GM21447 (cell line): ENCODE measurements at regions not wholly inside any gene's neighbourhood (a gene's known extent, or its start where the extent isn't known, plus 50 kb on each side); places are given as distances from the start of the nearest gene placed in this dataset.
"Not testable (repeated sequence)": the region's sequence is repeated elsewhere in the genome, so short reads cannot be mapped to it uniquely, and the experiment has no call there.

ENCODE experiments used
- ATAC-seq: cut with Tn5 transposase; IDR thresholded peaks from one replicate; pipeline ENCODE4 v1.9.1; 2021; ENCODE audit not compliant: unreplicated experiment

DNA sequence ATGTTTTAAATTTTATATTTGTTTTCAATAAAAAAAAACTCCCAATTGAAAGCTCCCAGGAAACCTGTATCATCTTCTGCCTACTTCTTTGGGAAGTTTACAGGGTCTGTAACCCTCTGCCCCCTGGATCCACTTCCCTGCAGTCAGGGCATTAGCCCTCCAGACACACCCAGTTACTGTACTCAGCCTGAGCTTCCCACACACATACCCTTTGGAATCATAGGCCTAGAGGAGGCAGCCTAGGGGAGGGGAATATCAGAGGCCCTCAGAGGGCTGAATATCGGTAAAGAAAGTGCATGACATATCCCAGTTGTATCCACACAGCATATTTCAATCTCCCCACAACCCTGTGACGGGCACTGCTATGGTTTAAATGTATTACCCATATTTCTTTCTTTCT, 56.2 kb upstream of the TFPI start:
- not testable (repeated sequence) for ATAC-seq

DNA sequence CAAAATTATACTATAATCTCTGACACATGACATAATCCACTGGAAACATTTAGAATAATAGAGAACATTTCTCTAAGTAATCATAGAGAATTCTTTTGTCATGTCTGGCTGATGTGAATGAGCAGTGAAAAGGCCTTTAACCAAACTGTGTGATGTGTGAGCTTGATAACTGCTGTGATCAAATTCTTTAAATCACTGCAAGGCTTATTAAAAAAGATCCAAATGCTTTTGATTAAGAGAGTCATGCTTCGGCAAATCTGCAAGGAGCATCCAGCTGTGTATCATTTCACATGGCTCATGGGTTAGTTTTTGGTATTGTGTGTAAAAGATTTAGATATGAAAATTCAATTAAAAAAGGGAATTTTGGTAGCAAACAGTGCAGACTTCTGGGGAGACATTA, 58.6 kb upstream of the TFPI start:
- no peak for ATAC-seq

DNA sequence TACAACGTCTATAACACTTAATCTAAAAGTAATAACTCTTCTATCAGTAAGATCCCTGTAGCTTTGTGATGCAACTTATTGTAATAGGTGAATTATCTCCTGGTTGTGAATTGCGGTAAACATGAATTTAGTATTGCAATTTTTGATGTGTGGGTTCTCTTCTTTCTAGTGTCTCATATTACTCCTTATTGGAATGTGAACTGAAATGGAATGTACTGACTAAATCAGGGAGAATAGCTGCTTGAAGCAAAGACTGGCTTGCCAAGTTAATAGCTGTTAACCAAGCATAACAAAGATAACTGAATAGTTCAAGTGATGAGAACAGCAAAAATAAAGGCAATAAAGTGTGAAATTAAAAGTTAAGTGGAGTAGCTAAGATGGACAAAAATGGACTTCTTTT, 60.5 kb upstream of the TFPI start:
- no peak for ATAC-seq

DNA sequence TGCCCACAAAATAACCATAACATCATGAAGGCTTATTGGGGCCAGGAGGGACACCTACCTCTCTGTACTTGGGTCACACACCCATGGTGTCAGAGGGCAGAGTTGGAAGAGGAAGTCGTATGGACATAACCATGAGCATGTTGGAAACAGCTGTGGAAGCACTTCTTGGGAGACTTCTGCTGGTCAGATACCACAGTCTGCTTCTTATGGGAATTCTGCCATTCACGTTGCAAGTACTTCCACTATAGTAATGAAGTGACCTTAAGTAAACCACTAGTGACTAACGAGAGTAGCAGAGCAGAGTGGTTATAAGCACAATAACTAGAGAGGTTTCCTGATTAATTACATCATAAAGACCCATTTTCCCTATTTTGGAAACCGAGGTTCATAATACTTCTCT, 61.1 kb upstream of the TFPI start:
- no peak for ATAC-seq

DNA sequence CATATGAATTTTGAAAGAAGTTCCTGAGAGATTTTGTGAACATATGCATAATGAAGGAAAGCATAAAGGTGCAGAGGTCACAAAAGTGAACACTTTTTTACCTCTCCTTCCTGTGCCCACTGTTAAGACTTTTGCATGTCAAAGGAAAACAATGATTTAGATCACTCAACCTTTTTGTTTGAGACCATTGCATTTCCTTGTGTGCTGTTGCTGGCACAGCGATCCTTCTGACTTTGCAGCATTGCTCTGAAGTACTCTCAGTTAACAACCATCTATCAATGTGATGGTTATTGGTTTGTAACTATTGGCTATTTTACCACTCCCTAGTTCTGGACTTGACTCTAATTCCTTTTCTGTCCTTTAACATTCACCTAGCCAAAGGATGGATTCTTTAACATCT, 61.7 kb upstream of the TFPI start:
- no peak for ATAC-seq

DNA sequence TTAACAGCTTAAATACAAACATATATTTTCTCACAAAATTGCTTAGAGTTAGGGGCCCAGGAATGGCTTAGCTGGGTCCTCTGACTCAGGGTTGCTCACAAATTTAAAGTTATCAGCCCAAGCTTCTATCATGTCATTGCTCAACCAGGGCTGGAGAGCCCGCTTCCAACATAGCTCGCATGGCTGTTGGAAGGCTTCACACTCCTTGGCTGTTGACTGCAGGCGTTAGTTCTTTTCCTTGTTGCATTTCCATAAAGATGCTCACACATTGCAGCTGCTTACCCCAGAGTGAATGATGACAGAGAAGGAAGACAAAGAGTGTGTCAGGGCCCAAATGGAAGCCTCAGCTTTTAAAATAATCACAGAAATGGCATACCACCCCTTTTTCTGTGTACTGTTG, 62.9 kb upstream of the TFPI start:
- ATAC-seq: no peak

DNA sequence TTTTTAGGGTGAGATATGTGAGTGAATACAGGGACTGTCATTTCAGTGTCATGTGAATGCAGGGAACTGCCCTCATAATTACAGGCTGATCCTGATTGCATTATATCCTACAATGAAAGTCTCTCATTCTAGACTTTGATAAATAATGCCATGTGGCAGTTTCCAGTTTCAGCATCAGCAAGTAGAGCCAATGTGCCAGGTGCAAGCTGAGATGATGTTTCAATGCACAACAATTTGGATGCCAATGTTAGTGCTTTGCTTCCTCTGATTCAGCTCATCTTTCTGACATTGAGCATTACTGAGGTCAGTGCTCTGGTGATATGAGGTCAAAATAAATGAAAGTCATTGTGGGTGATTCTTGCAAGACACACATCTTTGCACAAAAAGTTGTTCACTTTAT, 63.7 kb upstream of the TFPI start:
- no peak for ATAC-seq

DNA sequence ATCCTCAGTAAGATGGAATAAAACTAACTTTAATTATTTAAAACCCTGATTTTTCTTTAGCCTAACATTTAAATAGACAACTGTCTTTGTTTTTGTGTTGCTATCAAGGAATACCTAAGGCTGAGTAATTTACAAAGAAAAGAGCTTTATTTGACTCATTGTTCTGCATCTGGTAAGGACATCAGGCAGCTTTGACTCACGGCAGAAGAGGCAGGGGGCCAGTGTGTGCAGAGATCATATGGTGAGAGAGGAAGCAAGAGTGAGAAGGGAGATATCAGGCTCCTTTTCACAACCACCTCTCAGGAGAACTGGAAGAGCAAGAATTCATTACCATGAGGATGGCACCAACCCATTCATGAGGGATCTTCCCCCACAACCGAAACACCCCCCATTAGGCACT, 64.6 kb upstream of the TFPI start:
- no peak for ATAC-seq

DNA sequence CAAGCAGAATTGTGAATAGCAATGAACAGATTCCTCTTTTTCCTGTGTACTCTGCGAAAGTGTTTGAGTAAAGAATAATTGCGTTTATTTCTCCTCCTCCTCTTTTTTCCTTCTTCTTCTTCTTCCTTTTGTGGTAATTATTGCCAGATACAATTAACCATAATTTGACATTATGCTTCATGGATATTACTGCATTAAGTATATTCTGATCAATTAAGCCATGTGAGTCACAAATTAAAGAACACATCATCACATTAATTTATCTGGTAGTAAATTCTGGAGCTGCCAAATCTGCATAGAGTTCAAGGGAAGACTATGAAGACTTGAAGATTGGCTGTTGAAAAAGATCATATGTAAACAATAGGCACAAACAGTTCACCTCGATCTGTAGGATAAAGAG, 72.9 kb upstream of the TFPI start:
- ATAC-seq: no peak

DNA sequence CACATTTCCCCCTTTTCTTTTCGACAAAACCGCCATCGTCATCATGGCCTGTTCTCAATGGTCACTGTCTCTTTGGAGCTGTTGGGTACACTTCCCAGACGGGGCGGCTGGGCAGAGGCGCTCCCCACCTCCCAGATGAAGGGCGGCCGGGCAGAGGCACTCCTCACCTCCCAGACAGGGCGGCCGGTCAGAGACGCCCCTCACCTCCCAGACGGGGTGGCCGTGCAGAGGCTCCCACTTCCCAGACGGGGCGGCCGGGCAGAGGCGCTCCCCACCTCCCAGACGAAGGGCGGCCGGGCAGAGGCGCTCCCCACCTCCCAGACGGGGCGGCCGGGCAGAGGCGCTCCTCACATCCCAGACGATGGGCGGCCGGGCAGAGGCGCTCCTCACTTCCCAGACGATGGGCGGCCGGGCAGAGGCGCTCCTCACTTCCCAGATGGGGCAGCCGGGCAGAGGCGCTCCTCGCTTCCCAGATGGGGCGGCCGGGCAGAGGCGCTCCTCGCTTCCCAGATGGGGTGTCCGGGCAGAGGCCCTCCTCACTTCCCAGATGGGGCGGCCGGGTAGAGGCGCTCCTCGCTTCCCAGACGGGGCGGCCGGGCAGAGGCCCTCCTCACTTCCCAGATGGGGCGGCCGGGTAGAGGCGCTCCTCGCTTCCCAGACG, 82.6 kb upstream of the TFPI start:
- not testable (repeated sequence) for ATAC-seq

DNA sequence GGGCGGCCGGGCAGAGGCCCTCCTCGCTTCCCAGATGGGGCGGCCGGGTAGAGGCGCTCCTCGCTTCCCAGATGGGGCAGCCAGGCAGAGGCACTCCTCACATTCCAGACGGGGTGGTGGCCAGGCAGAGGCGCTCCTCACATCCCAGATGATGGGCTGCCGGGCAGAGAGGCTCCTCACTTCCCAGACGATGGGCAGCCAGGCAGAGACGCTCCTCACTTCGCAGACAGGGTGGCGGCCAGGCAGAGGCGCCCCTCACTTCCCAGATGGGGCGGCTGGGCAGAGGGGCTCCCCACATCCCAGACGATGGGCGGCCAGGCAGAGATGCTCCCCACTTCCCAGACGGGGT, 83.1 kb upstream of the TFPI start:
- ATAC-seq: not testable (repeated sequence)

DNA sequence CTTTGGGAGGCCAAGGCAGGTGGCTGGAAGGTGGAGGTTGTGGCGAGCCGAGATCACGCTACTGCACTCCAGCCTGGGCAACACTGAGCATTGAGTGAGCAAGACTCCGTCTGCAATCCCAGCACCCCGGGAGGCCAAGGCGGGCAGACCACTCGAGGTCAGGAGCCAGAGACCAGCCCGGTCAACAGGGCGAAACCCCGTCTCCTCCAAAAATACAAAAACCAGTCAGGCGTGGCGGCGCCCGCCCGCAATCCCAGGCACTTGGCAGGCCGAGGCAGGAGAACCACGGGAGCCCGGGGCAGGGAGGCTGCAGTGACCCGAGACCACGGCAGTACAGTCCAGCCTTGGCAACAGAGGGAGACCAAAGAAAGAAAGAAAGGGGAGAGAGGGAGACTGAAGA, 83.5 kb upstream of the TFPI start:
- ATAC-seq: not testable (repeated sequence)

DNA sequence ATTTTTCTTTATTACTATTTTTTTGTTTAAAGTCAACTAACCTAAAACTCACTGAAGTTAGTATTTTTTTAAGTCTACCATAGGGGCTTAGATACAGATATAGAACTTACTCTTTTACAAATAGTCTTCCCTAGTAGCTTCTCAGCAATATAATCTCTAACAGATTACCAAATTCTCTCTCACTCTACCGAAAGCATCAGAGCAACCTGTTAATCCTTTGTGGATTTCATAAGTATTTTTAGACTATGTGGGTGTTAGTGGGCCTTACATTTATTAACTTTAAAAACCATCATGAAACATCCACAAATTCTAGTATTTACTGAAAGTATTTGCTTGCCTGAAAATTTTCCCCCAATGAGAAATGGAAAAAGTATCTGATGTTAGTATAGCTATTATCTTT, 84.6 kb upstream of the TFPI start:
- no peak for ATAC-seq

DNA sequence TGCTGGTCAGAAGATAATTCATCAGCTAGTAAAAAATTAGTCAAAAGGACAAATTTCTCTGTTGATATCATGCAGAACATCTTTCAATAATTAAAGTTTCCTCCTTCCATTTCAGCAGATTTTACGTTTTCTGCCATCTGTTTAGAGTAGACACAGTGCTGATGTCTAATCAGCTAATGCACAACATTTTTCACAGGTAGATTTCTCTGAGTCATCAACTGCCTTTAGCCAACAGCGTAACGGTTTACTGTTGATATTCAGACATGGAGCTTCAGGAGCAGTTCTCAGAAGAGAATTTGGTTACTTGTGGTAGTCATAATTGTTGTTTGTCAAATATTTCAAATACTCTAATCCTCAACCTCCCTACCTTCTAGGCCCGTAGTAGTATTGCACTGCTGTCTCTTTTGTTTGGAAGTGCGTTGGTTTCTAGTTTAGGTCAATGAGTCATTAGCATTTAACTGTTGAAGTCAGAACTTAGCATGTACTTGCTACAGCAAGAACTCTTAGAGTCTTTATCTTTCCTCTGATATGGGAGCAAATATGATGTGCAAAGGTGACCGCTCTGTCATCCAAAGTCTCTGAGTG, 86.8 kb upstream of the TFPI start:
- ATAC-seq: no peak

DNA sequence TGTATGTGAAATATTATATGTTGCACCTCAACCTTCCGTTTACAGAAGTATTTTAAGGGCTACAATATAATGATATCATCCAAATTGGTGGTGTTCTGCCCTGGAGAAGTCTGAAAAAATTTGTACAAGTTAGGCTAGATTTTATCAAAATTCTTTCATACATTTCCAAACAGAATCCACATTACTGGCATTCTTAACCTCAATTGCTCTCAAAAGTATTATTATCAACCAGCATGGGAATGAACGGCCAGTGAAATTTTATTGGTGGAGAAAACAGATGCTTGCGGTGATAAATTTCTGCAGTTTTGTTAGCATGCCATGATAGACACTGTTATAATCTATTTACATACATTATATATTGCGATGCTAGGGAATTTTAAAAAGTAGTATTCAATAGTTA, 88.3 kb upstream of the TFPI start:
- ATAC-seq: no peak

DNA sequence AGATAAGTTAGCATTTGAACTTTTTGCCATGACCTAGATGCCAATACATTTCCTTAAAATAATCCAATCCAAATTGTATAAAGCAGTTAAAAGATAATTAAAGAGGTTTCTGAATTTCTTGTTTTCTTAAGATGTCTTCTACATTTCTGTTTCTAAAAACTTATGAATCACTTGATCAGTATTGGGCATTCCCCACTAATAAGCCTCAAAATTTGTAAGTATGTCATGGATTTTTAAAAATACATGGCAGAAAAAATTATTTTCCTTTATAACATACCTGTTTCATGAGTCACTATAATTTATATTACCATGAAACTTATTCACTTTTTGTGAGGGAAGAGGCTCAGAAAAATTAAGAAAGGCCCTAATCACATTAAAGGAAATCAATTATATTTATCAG, 90.3 kb upstream of the TFPI start:
- ATAC-seq: no peak

DNA sequence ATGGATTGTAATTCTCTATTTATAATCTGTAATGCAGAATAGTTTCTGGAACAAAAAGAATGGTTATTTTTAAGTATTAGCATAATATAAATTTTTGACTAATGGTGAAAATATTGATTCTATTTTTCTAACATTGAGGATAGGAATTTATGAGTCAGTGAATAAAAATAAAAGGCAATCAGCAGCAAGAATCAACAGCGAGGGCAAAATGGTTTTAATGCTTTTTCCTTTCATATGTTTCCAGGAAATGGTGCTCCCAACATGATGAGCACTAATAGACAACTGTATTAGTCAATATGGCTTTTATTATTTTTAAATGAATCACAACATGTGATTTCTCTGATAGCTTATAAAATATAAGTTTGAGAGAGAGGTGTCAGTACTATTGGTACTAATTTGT, 90.7 kb upstream of the TFPI start:
- ATAC-seq: no peak

DNA sequence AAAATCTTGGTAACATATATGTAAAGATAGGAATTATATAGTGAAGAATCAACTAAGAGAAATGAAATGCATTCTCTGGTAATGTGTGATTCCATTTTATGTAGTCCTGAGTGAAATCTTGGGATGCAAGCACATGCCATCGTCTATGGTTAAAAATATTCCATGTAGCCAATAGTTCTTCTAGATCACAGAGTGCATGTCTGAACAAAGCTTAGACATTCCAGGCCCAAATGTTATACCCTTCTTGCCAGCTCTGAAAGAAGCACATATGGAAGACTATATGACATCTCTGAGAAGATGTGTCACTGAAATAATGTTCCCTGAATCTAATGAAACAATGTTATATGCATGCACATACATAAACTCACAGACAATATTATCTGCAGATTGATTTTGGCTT, 92.3 kb upstream of the TFPI start:
- ATAC-seq: no peak

DNA sequence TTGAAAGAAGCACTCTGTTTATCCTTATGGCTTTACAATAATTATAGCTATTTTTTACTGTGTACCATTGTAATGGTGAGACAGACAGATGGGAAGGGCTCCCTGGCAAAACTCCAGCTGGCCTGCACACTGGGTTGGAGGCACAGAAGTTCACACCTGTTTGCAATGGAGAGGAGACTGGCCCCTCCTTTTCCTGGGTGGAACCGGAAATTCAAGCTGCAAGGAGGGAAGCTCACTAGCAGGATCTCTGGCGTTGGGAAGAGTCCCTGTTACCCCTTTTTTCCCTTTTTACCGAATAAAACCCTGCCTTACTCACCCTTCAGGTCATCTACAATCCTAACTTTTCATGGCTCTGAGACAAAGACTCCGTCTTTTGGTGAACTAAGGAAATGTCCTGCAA, 100.3 kb upstream of the TFPI start:
- ATAC-seq: no peak

DNA sequence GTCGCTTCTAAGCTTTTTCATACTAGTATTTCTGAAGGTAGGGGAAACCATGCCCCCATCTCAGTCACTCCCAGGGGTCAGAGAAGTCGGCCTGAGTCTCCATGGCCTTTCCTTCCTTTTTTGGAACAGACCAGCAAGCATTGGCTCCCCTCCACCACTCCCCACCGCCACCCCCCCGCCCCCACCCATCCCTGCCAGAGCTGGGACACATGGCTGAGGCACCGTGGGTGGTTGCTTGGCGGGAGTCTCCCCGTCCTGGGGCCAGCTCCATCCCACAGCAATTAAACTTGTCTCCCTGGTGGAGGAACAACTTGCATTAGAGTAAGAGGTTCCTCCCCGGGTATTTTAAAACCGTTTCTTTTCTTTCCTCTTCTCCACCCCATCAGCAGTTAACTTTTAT, 100.8 kb upstream of the TFPI start:
- no peak for ATAC-seq

DNA sequence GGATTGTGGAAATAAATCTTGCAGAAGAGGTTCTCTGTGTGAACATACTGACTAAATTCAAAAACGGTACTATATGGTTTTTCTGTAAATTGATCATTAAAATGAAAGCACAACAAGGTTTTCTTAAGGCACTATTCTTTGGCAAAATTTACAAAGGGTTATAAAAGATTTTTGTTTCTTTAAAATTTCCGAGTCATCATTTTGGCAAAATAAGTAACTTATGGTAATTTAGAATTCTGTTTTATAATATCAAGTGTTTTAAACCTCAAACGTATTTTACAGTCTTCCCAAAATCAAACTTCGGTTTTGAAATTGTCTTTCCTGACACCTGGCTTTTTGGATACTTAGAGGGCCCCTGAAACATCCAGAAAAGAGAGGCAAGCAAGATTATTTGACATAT, 101.9 kb upstream of the TFPI start:
- ATAC-seq: no peak

DNA sequence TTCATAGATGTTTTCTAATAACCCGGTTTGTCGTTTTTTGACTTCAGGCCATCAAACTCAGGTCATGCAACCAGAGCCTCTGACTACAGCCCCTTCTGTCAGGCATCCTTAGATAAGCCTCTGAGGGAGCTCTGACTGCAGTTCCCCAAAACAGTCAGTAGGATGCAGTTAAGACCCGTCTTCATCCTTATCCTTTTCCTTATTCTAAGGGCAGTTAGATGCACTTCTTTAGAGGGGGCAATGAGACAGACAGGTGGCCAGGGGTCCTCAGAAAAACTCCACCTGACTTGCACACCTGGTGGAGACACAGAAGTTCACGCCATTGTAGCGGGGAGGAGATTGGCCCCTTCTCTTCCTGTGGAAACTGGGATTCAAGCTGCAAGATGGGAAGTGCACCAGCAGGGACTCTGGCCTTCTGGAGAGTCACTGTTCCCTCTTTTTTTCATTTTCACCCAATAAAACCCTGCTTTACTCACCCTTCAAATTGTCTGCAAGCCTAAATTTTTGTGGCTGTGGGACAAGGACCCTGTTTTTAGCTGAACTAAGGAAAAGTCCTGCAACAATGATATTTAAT, 104.8 kb upstream of the TFPI start:
- no peak for ATAC-seq

DNA sequence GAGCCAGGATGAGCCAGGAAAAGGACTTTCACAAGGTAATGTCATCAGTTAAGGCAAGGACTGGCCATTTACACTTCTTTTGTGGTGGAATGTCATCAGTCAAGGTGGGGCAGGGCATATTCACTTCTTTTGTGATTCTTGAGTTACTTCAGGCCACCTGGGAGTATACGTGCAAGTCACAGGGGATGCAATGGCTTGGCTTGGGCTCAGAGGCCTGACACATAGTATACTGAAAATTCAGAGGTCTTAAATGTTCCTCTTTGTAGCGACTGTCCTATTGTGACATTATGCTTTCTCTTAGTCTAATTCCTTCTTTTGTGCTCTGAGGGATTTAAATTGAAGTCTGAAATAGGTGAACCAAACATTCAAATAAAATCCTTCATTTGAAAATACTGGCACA, 121.8 kb upstream of the TFPI start:
- not testable (repeated sequence) for ATAC-seq
